Umbilical cord (tissue), 1 donor: ENCODE measurements at regions not wholly inside any gene's neighbourhood (a gene's known extent, or its start where the extent isn't known, plus 50 kb on each side); places are given as distances from the start of the nearest gene placed in this dataset.
"Not testable (repeated sequence)": the region's sequence is repeated elsewhere in the genome, so short reads cannot be mapped to it uniquely, and the experiment has no call there.

ENCODE experiments used
- DNase-seq: peaks from one replicate; pipeline ENCODE4 v3.0.0-alpha.2; 2015; ENCODE audit warnings: low spot score

- DNase-seq = no peak
Measured at GRCh38 chr2:115904516-115904915, 1462.1 kb downstream of the DPP10 start.

GRCh38 chr2:115908731-115909130, 1466.3 kb downstream of the DPP10 start:
- no peak for DNase-seq

GRCh38 chr2:115910270-115910669, 1467.8 kb downstream of the DPP10 start:
- DNase-seq = no peak

GRCh38 chr2:115913921-115914320, 1471.5 kb downstream of the DPP10 start:
- DNase-seq = no peak

- DNase-seq = no peak
Measured at GRCh38 chr2:115921541-115921940, 1479.1 kb downstream of the DPP10 start.

GRCh38 chr2:115939902-115940301, 1497.5 kb downstream of the DPP10 start:
- DNase-seq = no peak

- no peak for DNase-seq
Measured at GRCh38 chr2:115942800-115943199, 1500.4 kb downstream of the DPP10 start.

GRCh38 chr2:115946341-115946740, 1503.9 kb downstream of the DPP10 start:
- no peak for DNase-seq

GRCh38 chr2:115946891-115947290, 1504.5 kb downstream of the DPP10 start:
- DNase-seq = no peak

GRCh38 chr2:115976916-115977315, 1534.5 kb downstream of the DPP10 start:
- DNase-seq = peak; percentile 15

GRCh38 chr2:115999039-115999438, 1556.6 kb downstream of the DPP10 start:
- DNase-seq = no peak

- peak; percentile 4 for DNase-seq
Measured at GRCh38 chr2:116023026-116023425, 1580.6 kb downstream of the DPP10 start.

- DNase-seq = not testable (repeated sequence)
Measured at GRCh38 chr2:116038758-116039157, 1596.3 kb downstream of the DPP10 start.

GRCh38 chr2:116042530-116042929, 1600.1 kb downstream of the DPP10 start:
- no peak for DNase-seq

- DNase-seq = no peak
Measured at GRCh38 chr2:116057538-116057937, 1615.1 kb downstream of the DPP10 start.

- DNase-seq = no peak
Measured at GRCh38 chr2:116061023-116061422, 1618.6 kb downstream of the DPP10 start.

- no peak for DNase-seq
Measured at GRCh38 chr2:116073731-116074130, 1631.3 kb downstream of the DPP10 start.

- no peak for DNase-seq
Measured at GRCh38 chr2:116074161-116074560, 1631.7 kb downstream of the DPP10 start.

GRCh38 chr2:116088236-116088635, 1645.8 kb downstream of the DPP10 start:
- DNase-seq = peak; percentile 89

- DNase-seq = no peak
Measured at GRCh38 chr2:116094196-116094595, 1651.8 kb downstream of the DPP10 start.

GRCh38 chr2:116095636-116096035, 1653.2 kb downstream of the DPP10 start:
- DNase-seq = no peak

GRCh38 chr2:116098049-116098448, 1655.6 kb downstream of the DPP10 start:
- DNase-seq = peak; percentile 57

GRCh38 chr2:116109471-116109870, 1667.0 kb downstream of the DPP10 start:
- DNase-seq = no peak

- DNase-seq = no peak
Measured at GRCh38 chr2:116117845-116118244, 1675.4 kb downstream of the DPP10 start.

- no peak for DNase-seq
Measured at GRCh38 chr2:116132833-116133232, 1681.7 kb upstream of the DDX18 start.
